NOMO-1 treated with dmso at 0.1 percent for 144 hours (cell line): ENCODE measurements at regions not wholly inside any gene's neighbourhood (a gene's known extent, or its start where the extent isn't known, plus 50 kb on each side); places are given as distances from the start of the nearest gene placed in this dataset.

Experiments
- DNase-seq: peaks from one replicate; lab custom pipeline; 2025; ENCODE audit not compliant: unreplicated experiment; lab: John Stamatoyannopoulos, UW

DNA sequence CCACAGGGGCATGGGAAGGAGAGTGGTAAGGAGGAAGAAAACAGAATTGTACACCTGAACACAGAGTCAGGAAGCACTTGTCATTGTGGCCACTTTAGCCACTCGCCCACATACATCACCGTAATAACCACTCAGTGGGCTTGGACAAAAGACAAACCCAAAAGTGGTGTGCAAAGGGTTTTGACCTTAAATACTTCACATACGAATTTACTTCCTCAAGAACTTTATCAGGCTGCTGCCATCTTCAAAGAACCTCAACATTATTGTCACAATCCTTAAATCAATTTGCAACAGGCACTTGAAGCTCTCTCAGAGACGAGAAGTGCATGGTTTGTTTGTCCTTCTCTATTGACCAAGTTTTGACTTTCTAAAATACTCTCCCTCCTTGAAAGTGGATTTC, 187.3 kb upstream of the EGLN3 start:
- DNase-seq: no peak

DNA sequence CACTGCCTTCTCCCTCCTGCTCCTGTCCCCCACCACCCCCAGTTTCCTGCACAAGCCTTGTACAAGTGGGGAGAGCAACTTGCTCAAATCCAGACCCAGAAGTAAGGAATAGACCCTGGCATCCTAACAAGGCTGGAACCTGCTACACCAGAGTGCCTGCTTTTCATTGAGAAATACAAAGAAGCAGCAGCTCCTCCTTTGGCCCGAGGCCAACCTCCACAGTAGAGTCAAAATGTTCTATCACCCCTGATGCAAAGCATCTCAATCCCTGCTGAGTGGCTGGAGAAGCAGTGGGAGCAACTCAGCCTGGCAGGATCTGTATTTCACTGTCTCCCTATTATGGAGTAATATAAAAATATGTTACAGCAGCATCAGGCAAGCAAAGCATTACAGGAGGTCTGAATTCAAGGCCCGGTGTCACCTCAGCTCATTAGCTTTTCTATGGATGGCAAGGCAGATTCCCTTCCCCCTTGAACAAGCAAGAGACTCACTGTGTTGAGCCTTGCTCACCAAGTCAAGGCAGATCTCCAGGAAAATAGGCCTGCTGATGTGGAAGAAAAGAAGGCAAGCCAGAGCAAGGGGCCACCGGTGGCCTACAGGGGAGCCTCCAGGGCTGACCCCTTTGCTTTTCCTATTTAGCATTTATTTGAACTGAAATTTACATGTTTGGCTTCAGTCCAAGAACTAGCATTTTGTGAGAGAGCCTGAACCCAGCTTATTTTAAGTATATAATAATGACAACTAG, 186.3 kb upstream of the EGLN3 start:
- DNase-seq: no peak

DNA sequence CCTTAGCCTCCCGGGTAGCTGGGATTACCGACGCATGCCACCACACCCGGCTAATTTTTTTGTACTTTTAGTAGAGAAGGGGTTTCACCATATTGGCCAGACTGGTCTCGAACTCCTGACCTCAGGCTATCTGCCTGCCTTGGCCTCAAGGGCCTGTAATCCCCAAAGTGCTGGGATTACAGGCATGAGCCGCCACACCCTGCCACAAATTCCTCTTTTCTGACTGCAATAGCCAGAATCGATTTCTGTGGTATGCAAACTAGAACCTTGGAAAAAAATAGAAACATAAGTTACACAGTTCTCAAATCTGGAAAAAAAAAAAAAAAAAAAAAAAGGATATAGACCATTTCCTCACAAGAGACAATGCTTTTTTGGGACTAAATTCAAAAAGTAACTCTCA, 184.6 kb upstream of the EGLN3 start:
- DNase-seq: peak; percentile 54

DNA sequence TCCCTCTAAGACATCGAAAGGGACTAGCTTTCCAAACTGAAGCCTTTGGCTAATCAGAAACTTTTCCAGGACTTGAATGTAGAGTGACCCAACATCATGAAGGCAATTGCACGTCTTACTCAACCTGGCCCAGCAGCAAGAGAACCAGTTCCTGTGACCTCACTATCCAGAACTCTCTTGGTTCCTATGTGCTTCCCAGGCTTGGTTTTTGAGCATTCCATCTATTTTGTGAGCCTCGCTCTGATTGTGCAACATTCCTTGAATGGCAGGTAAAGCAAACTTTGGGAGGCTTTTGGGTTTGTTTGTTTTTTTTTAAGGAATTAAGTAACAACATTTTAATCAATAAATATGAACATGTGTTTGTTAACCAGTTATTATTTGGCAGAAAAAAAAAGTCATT, 183.6 kb upstream of the EGLN3 start:
- DNase-seq: no peak

DNA sequence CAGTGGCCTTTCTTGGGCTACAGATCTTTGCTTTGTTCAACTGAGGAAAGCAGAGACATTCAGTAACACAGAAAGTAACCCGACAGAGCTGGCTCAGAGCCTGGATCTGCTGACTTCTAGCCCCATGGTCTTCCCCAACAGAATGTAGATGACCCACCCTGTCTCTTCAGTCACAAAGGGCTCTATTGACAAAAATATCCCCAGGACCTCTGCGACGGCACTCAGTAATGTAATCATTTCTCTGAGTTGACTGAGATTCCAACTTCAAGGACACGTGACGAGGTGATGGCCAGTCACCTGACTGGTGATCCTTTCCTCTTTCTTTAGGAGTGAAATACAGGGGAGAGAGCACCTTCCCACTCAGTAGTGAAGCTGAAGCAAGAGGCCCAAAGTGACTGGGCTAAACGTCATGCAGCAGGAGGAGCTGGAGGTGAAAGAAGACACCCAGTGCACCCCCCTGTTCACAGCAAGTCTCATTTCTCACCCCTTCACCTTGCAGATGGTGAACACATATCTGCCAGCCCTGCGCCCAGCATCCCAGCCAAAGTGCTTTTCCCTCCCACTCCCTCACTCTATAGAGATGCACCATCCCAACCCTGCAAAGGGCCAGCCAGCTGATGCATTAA, 179.2 kb upstream of the EGLN3 start:
- DNase-seq: no peak

DNA sequence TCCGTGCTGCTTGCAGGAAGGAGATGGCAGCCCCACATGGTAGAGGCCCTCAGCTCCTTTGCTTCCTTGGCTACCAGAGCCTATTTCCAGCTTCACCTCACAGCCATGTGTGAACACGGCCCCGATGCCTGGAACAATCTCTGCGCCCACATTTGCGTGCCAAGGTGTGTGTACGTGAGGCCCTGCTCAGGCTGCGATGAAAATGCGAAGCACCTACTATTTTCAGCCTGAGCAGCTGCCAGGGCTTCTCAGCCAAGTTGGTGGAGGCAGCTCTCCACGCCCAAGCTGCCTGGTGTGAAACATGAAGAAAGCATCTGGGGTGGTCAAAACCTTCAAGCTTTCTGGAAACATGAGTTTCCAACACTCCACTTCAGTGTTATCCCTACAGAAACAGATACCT, 177.8 kb upstream of the EGLN3 start:
- DNase-seq: no peak

DNA sequence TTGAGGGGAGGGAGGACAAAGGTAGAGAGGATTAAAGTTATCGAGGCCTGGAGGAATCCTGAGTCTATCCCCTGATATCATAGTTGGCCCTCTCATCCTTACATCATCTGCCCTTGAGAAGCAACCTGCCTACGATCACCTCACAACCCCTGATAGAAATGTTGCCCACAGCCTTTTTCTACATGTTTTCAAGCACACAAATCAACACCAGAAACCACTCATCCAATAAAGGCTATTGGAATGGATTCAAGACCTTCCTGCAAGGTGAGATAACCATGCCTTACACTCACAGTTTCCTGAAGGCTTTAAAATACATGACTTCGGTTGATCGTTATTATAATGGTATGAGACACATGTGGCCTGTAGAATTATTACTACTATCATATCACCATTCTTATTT, 175.7 kb upstream of the EGLN3 start:
- no peak for DNase-seq

DNA sequence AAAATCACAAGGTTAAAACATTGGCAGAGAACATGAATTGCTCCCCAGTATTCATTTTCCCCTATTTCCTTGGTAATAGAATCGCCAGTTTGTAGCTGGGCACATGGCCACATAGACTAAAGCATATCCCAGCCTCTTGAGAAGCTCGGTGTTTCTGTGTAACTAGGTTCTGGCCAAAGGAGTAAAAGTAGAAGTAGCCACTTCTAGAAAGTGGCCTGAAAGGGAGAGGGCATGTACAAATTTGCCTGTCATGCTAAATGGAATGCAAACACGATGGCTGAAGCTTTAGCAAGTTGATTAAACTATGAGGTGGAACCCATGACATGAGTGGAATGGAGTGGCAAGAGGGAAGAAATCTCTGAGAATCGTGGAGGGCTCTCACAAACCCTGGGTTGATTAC, 173.7 kb upstream of the EGLN3 start:
- DNase-seq: no peak

DNA sequence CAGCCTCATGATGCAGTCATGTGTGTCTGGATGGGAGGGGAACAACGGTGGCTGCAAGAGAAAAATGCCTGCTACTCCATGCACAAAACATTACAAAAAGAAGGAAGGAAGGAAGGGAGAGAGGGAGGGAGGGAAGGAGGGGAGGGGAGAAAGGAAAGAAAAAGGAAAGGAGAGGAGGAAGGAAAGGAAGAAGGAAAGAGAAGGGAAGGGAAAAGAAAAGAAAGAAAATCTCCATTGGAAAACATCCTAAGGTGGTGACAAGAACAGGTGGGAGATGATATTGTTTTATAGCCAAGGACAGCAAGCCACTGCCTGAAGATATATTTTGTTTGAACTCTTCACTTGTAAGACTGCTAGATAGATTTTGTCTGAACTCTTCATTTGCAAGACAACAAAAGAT, 171.8 kb upstream of the EGLN3 start:
- DNase-seq: no peak

DNA sequence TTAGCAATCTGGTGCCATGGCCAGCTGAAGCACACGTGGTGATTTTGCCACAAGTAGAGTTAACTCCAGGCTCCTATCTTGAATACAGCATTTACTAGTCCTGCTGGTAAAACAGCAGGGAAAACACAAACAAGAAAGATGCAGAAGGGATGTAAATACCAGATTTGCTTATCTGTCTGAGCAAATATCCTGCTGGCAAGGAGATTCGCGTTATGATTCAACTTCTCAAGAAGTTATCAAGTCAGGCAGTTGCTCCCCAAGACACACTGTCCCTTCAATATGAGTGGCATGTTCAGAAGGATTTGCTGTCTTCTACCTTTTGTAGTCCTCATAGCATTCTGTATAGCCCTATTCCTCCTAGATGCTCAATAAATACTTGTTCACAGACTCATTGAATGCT, 171.2 kb upstream of the EGLN3 start:
- no peak for DNase-seq

DNA sequence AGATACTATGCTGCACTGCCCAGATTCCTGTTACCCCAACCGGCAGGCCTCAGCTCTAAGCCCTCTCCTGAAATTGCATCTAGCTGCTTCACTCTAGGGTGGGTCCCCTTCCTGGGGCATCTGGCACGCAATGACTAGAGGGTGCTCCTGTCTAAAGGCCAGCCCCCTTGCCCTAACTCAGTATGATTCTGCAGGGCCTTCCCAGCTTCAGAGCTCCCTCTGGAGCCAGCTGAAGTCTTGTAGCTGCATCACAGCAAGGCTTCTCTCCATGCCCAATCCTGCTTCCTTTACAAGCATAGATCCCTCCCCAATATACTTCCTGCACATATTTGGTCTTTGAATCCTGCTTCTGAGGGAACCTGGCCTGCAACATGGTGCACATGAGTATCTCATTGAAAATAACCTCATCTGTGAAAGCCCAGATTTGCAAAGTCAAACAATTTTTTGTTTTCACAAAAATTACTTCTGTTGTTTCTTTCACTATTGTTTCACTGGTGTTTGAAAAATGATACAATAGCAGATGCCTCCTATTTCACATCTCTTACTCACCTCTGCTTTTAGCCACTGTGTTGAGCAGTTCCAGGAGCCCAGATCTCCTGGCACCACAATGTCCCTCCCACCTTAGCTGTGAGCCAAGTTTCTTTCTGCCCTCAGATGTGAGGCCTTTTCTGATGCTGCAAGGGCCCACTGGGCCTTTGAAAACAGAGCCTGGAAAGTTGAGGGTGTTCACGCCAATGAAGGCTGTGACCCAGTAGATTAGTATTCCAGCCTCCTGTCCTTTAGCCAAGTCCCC, 169.5 kb upstream of the EGLN3 start:
- DNase-seq: no peak

DNA sequence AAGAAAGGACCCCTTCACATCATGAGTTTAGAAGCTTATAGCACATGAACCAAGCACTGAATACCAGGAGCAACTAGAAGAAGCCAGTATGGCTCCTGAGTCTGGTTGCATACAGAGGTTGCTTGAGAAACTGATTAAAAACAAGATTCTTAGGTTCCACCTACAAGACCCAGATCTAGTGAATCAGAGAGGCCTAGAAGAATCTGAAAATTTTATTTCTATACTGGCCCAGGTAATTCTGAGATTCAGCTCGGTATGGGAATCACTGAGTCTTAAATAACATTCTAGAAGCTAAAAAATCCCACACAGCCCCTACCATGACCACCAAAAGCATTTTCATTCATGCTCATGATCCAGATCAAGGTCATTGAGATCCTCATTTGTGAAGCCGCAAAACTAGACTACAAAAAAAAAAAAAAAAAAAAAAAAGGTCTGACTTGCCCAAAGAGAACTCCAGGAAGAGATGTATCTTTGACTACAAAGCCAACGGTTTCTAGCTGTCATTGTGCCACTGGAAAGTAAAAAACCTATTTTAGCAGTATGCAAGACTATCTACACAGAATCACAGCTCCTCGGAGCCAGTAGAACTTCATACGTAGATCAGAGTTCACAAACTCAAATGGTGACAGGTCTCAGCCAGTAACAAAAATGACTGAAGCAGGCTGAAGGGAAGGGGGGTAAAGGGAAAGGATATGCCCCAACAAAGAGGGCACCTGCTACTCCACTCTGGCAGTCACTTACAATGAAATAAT, 168.4 kb upstream of the EGLN3 start:
- DNase-seq: no peak

DNA sequence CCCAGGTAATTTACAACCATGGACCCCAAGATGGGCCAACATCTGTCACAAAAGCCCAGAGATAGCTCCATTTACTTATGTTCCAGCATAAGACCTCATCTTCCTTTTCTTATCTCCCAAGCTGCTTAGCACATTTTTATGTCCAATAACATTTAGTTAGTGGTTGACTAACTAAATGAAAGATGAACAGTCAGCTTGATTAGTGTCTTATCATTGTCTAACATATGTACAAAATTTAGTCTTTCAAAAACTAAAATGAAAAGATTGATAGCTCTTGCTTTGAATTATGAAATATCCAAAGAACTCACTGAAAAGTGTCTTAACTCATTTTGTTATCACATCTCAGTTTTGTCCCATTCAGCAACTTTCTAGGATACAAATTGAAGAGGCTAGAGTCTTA, 163.1 kb upstream of the EGLN3 start:
- DNase-seq: no peak

DNA sequence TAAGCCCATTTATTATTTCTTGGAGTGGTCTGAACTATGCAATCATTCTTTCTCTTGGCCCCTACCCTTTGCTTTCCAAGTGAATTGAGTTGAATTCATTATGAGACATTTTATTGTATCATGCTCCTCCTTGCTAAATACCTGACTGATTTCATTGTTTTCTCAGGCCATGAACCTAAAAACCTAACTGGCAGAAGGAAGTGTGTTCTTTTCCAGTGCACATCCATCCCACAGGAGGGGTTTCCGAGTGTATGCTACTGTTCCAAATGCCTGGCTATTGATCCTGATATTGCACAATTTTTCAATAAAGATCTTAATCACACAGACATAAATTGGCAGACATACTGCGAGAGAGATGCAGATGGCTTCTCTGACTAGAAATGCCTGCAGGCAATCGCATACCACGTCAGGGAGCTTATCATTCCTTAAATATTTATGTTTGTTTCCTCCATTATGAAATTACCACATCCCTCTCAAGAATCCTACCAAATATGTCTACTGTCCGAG, 162.2 kb upstream of the EGLN3 start:
- DNase-seq: no peak

DNA sequence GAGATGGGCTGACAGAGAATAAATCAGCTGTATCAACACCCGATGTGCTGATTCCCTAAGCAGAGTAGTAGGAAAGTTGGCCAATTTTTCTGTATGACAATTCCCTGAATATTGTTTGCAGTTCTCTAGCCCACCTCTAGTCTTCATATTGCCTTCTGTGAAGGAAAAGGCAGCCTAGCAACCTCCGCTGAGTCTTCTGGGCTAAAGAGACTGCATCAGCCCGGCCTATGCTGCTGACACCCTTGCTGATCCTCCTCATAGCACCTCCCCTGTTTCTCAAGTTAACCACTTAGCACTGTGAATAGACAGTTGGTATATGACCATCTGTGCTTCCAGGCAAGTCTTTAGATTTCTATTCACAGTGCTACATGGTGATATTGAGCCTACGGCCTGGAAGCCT, 161.1 kb upstream of the EGLN3 start:
- no peak for DNase-seq

DNA sequence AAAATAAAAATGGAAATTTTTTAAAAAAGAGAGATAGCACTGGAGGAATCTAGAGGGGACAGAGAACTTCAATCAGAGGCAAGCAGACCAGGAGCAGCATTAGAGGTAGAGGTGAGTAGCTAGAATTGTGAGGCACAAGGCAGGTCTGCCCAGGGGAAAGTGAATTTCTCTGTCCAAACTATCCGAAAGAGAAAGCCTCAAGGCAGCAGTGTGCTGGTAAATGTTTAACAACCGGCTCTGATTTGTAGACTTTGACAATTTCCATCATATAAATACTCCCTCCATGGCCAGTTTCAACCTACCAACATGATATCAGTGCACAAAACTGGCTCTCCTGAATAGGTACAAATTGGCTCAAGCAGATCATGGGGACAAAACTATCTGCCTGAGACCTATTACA, 160.6 kb upstream of the EGLN3 start:
- no peak for DNase-seq

DNA sequence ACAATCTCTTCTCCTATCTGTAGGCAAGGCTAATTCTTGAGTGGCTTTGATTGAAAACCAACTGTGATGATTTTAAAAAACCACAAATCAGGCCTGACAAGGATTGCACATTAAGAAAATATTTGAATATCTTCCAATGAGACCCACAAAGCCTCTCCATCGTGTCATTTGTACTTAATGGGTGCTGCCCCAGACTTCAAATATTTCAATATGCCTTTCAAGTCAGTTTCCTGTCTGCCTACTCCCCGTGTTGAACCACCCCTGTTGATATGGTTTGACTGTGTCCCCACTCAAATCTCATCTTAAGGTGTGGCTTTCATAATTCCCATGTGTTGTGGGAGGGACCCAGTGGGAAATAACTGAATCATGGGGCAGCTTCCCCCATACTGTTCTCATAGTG, 159.7 kb upstream of the EGLN3 start:
- DNase-seq: no peak

DNA sequence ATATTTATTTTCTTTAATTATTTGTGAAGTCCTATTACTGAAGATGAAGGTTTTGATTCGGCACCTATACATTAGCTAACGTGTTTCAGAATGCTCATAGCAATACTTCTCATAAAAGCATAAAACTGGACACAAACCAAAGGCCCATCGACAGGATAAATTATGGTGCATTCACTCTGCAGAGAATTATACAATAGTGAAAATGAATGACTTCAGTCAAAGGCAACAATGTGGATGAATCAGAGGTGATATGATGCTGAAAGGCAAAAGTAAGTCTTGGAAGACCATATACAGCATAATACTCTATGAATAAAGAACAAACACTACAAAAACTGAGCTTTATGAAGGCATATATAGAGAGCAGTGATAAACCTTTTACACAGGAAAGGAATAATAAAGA, 156.6 kb upstream of the EGLN3 start:
- DNase-seq: no peak

DNA sequence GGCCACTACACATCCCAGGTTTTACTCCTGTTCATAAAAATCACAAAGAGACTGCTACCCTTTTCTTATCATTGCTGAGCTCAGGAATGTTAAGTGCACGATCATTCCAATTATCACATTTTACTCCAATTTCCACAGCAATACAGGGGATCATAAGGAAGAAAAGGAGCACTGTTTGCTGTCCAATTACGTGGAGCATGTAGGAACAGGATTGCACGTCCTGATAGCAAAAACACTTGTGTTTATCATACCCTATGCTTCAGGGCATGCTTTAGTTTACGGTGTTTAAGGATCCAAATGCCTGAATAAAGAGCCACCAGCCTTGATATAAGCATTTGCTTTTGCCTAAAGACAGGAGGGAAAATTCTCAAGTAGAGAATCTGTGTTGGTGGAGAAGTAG, 155.4 kb upstream of the EGLN3 start:
- DNase-seq: no peak

DNA sequence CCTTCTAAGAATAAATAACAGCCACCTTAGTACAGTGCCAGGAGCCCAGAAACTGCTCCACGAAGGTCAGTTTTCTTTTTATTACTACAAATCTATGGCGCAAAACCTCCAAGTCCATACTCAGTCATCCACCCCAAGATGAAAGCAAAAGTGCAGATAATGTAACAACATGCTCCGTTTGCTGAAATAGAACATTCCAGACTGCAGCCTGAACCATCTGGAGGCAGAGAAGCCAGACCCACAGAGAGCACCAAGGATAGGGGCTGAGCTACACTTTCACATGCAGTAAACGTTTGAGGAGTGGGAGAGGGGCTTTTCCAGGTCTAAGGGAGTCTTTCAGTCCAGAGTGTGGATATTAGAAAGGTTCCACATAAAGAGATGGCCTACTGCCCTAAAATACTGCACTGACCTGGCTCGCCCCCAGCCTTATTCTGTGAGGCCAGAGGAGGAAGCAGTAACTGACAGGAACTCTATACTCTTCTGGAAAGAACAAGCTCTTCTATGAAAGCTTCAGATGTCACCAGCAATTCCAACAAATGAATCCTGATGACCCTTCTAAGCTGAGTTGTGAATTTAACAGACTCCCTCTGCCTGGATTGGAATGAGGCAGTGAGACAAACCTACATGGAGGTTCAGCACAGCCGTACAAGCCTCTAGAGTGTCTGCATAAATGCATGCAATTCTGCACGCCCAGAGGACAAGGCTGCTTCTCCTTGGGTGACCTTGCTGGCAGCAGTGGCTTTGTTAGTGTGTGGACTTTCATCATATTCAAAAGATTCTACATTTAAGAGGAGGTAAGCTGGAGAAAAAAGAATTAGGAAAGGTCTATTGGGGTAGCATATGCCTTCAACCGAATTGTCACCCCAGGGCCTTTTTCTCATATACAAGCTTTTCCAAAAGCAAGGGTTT, 153.9 kb upstream of the EGLN3 start:
- no peak for DNase-seq
